ENCODE measurements at regions not wholly inside any gene's neighbourhood (a gene's known extent, or its start where the extent isn't known, plus 50 kb on each side); places are given as distances from the start of the nearest gene placed in this dataset.

- DNase-seq: no peak
These were observed 410.6 kb downstream of the METTL15 start for GRCh38 chr11:28518825-28519224.

- DNase-seq: no peak
These were observed 409.4 kb downstream of the METTL15 start for GRCh38 chr11:28517621-28518020.

GRCh38 chr11:28514391-28514790, 406.2 kb downstream of the METTL15 start:
- DNase-seq: no peak

GRCh38 chr11:28512143-28512756, 404.1 kb downstream of the METTL15 start:
- no peak for DNase-seq

GRCh38 chr11:28505232-28505631, 397.0 kb downstream of the METTL15 start:
- no peak for DNase-seq

- no peak for DNase-seq
These were observed 396.4 kb downstream of the METTL15 start for GRCh38 chr11:28504555-28505110.

- no peak for DNase-seq
These were observed 387.1 kb downstream of the METTL15 start for GRCh38 chr11:28495333-28495732.

GRCh38 chr11:28491431-28491830, 383.2 kb downstream of the METTL15 start:
- DNase-seq: no peak

GRCh38 chr11:28490773-28491382, 382.7 kb downstream of the METTL15 start:
- no peak for DNase-seq

GRCh38 chr11:28488336-28488735, 380.1 kb downstream of the METTL15 start:
- DNase-seq: no peak

- no peak for DNase-seq
These were observed 375.1 kb downstream of the METTL15 start for GRCh38 chr11:28483072-28483867.

- DNase-seq: no peak
These were observed 374.5 kb downstream of the METTL15 start for GRCh38 chr11:28482666-28483065.

GRCh38 chr11:28481616-28482480, 373.7 kb downstream of the METTL15 start:
- no peak for DNase-seq

GRCh38 chr11:28480406-28480805, 372.2 kb downstream of the METTL15 start:
- DNase-seq: no peak

- no peak for DNase-seq
These were observed 368.7 kb downstream of the METTL15 start for GRCh38 chr11:28476864-28477263.

GRCh38 chr11:28476049-28476448, 367.9 kb downstream of the METTL15 start:
- no peak for DNase-seq

GRCh38 chr11:28472904-28473303, 364.7 kb downstream of the METTL15 start:
- DNase-seq: no peak

- DNase-seq: no peak
These were observed 363.3 kb downstream of the METTL15 start for GRCh38 chr11:28471537-28471936.

GRCh38 chr11:28470180-28470579, 362.0 kb downstream of the METTL15 start:
- DNase-seq: no peak

- no peak for DNase-seq
These were observed 358.3 kb downstream of the METTL15 start for GRCh38 chr11:28466506-28466905.

GRCh38 chr11:28464252-28464867, 356.2 kb downstream of the METTL15 start:
- no peak for DNase-seq

GRCh38 chr11:28463826-28464225, 355.6 kb downstream of the METTL15 start:
- DNase-seq: no peak
